ENCODE measurements at regions not wholly inside any gene's neighbourhood (a gene's known extent, or its start where the extent isn't known, plus 50 kb on each side); places are given as distances from the start of the nearest gene placed in this dataset.

DNA sequence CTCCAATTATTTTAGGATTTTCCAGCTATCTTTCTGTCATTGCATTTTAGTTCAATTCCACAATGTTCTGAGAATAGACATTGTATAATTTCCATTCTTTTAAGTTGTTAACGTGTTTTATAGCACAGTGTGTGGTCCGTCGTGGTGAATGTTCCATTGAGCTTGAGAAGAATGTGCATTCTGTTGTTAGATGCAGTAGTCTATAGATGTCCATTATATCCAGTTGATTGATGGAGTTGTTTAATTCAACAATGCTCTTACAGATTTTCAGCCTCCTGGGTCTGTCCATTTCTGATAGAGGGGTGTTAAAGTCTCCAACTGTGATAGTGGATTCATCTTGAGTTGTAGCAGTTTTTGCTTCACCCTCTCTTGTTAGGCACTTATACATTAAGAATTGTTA, 1587.7 kb upstream of the NUDT12 start:
- intact Hi-C loops (cut with DNase I; ENCODE audit: low total_unique reads): no loop called here

DNA sequence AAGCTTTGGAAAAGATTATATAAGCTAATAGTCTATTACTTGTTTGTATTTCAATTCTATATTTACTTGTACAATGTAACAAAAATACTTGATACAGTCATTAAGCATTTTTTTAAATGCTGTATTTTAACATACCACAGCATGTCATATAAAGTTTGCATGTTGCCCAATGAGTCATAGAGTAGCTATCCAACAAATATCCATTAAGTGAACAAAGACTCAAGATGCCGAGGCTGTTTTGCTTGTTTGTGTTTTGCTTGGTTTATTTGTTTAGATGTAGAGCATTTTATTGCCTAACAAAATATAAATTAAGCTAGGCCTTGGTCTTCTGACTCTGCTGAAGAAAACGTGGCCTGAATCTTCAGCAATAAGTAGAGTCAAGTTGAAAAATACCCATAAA, 1584.3 kb upstream of the NUDT12 start:
- no peaks in the 10 kb centered on the region for H3K9me3 ChIP-seq
- TF ChIP-seq POLR2AphosphoS5 (IDR thresholded peaks at IDR 0.05) (no peak), EP300 (IDR thresholded peaks at IDR 0.05) (no peak), POLR2A (IDR thresholded peaks at IDR 0.05) (no peak)
- TF ChIP-seq, protein P1, sequence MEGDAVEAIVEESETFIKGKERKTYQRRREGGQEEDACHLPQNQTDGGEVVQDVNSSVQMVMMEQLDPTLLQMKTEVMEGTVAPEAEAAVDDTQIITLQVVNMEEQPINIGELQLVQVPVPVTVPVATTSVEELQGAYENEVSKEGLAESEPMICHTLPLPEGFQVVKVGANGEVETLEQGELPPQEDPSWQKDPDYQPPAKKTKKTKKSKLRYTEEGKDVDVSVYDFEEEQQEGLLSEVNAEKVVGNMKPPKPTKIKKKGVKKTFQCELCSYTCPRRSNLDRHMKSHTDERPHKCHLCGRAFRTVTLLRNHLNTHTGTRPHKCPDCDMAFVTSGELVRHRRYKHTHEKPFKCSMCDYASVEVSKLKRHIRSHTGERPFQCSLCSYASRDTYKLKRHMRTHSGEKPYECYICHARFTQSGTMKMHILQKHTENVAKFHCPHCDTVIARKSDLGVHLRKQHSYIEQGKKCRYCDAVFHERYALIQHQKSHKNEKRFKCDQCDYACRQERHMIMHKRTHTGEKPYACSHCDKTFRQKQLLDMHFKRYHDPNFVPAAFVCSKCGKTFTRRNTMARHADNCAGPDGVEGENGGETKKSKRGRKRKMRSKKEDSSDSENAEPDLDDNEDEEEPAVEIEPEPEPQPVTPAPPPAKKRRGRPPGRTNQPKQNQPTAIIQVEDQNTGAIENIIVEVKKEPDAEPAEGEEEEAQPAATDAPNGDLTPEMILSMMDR (IDR thresholded peaks at IDR 0.05): no peak
- WGBS, 5 donors: 35 to 51% (median 48%) methylated on average over 2 of the region's 2 CpGs
- H3K27me3 ChIP-seq: no peaks in the 10 kb centered on the region
- intact Hi-C loops (cut with DNase I; ENCODE audit: low total_unique reads): no loop called here
- H3K4me3 ChIP-seq: no peak overlapping the region
- DNase-seq: no peak
- H3K27ac ChIP-seq: no peak overlapping the region
- no peaks in the 10 kb centered on the region for H3K4me1 ChIP-seq
- no peaks in the 10 kb centered on the region for H3K36me3 ChIP-seq

More for the DNA sequence above, 1587.7 kb upstream of the NUDT12 start:
- no peaks in the 10 kb centered on the region for H3K36me3 ChIP-seq
- 50 to 73% (median 65%) methylated on average over 3 of the region's 3 CpGs for WGBS, 5 donors
- H3K27me3 ChIP-seq: no peaks in the 10 kb centered on the region
- TF ChIP-seq POLR2AphosphoS5 (IDR thresholded peaks at IDR 0.05) (no peak), EP300 (IDR thresholded peaks at IDR 0.05) (no peak)
- DNase-seq: no peak
- H3K9me3 ChIP-seq: no peaks in the 10 kb centered on the region
- H3K4me3 ChIP-seq: no peak overlapping the region
- no peaks in the 10 kb centered on the region for H3K4me1 ChIP-seq
- H3K27ac ChIP-seq: no peak overlapping the region

DNA sequence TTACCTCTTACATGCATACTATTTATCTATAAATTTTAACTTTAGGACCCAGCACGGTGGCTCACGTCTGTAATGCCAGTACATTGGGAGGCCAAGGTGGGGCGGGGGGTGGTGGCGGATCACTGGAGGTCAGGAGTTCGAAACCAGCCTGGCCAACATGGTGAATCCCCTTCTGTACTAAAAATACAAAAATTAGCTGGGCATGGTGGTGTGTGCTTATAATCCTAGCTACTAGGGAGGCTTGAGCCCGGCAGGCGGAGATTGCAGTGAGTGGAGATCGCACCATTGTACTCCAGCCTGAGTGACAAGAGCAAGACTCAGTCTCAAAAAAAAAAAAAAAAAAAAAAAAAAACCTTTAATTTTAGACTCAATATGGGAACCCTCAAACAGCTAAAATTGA, 1582.6 kb upstream of the NUDT12 start:
- H3K4me1 ChIP-seq: no peaks in the 10 kb centered on the region
- TF ChIP-seq, protein P1 (IDR thresholded peaks at IDR 0.05): no peak
- TF ChIP-seq POLR2AphosphoS5 (IDR thresholded peaks at IDR 0.05): no peak
- no peak for TF ChIP-seq POLR2A (IDR thresholded peaks at IDR 0.05)
- no peak for TF ChIP-seq EP300 (IDR thresholded peaks at IDR 0.05)
- 89 to 96% (median 93%) methylated on average over 8 of the region's 8 CpGs for WGBS, 5 donors
- intact Hi-C loops (cut with DNase I; ENCODE audit: low total_unique reads): no loop called here
- H3K36me3 ChIP-seq: no peaks in the 10 kb centered on the region
- DNase-seq: no peak
- H3K9me3 ChIP-seq: no peaks in the 10 kb centered on the region
- H3K4me3 ChIP-seq: no peak overlapping the region
- H3K27me3 ChIP-seq: no peaks in the 10 kb centered on the region
- H3K27ac ChIP-seq: no peak overlapping the region

- DNase-seq: no peak
- H3K36me3 ChIP-seq: no peaks in the 10 kb centered on the region
- intact Hi-C loops (cut with DNase I; ENCODE audit: low total_unique reads): no loop called here
- TF ChIP-seq EP300 (IDR thresholded peaks at IDR 0.05) (no peak), POLR2AphosphoS5 (IDR thresholded peaks at IDR 0.05) (no peak), POLR2A (IDR thresholded peaks at IDR 0.05) (no peak)
- TF ChIP-seq, protein P1 (IDR thresholded peaks at IDR 0.05): no peak
- no peak overlapping the region for H3K4me3 ChIP-seq
- H3K9me3 ChIP-seq: no peaks in the 10 kb centered on the region
- H3K27ac ChIP-seq: no peak overlapping the region
- H3K4me1 ChIP-seq: no peaks in the 10 kb centered on the region
- no peaks in the 10 kb centered on the region for H3K27me3 ChIP-seq
Measured at GRCh38 chr5:105134328-105134727, 1571.7 kb upstream of the NUDT12 start.

DNA sequence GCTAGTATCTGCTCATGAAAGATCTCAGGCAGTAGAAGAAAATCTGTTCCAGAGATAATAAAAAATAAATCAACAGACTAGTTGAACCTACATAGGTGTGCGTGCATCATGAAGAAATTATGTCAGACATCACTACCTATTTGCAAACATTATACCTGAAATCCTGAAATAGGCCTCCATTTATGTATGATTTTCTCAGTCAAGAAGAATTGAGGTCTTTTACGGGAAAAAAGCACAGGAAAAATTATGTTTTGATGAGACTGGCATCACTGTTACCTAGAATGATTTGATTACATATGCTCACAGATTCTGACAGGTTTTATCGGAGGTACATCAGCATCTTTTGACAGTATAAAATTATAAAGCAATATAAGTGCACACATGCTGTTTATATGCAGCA, 1570.5 kb upstream of the NUDT12 start:
- H3K27ac ChIP-seq: no peak overlapping the region
- intact Hi-C loops (cut with DNase I; ENCODE audit: low total_unique reads): no loop called here
- no peaks in the 10 kb centered on the region for H3K27me3 ChIP-seq
- no peaks in the 10 kb centered on the region for H3K9me3 ChIP-seq
- DNase-seq: no peak
- TF ChIP-seq, protein P1 (IDR thresholded peaks at IDR 0.05): no peak
- TF ChIP-seq POLR2AphosphoS5 (IDR thresholded peaks at IDR 0.05) (no peak), EP300 (IDR thresholded peaks at IDR 0.05) (no peak), POLR2A (IDR thresholded peaks at IDR 0.05) (no peak)
- H3K4me1 ChIP-seq: no peaks in the 10 kb centered on the region
- WGBS, 5 donors: 86 to 92% (median 91%) methylated on average over 3 of the region's 3 CpGs
- H3K4me3 ChIP-seq: no peak overlapping the region
- no peaks in the 10 kb centered on the region for H3K36me3 ChIP-seq

Data from stomach (tissue), 8 donors.